ENCODE measurements at regions not wholly inside any gene's neighbourhood (a gene's known extent, or its start where the extent isn't known, plus 50 kb on each side); places are given as distances from the start of the nearest gene placed in this dataset.

DNA sequence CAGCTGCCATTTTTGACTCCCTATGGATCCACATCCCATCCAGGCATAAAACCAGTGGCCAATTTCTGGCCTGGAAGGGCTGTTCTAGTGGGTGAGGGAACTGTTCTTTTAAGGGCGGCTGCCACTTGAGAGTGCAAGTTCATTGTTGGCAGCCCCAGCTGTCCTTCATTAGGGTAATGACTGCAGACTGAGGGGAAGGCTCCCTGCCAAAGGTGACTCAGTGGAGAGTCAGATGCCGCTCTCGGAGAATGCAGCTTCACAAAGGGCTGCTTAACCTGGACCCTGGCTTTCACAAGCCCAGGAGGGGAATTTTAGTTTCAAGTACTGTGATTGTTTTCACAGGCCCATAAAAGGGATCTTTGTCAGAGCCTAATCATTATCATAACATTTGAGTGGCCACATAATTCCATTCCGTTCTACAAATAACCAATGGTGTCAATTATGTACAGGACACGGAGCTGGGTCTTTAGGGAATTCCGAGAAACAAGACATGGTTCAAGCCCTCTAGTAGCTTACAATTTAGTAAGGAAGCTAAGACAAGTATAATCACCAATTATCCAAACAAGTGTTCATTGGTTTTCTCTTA, 235.7 kb downstream of the CDCA7 start:
- Histone ChIP-seq H3K4me3 (ENCODE audit: low read depth, low read length) (no peak overlapping the region), H3K27me3 (peaks cover 3% of the 10 kb centered on the region; the same call in 1 of the 2 replicates), H3K36me3 (no peaks in the 10 kb centered on the region), H3K9me3 (no peaks in the 10 kb centered on the region), H3K4me1 (no peaks in the 10 kb centered on the region)
- TF ChIP-seq, protein P1, sequence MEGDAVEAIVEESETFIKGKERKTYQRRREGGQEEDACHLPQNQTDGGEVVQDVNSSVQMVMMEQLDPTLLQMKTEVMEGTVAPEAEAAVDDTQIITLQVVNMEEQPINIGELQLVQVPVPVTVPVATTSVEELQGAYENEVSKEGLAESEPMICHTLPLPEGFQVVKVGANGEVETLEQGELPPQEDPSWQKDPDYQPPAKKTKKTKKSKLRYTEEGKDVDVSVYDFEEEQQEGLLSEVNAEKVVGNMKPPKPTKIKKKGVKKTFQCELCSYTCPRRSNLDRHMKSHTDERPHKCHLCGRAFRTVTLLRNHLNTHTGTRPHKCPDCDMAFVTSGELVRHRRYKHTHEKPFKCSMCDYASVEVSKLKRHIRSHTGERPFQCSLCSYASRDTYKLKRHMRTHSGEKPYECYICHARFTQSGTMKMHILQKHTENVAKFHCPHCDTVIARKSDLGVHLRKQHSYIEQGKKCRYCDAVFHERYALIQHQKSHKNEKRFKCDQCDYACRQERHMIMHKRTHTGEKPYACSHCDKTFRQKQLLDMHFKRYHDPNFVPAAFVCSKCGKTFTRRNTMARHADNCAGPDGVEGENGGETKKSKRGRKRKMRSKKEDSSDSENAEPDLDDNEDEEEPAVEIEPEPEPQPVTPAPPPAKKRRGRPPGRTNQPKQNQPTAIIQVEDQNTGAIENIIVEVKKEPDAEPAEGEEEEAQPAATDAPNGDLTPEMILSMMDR (IDR thresholded peaks at IDR 0.05; ENCODE audit: low read depth, low read length): no peak
- DNase-seq: peak; percentile 8

DNA sequence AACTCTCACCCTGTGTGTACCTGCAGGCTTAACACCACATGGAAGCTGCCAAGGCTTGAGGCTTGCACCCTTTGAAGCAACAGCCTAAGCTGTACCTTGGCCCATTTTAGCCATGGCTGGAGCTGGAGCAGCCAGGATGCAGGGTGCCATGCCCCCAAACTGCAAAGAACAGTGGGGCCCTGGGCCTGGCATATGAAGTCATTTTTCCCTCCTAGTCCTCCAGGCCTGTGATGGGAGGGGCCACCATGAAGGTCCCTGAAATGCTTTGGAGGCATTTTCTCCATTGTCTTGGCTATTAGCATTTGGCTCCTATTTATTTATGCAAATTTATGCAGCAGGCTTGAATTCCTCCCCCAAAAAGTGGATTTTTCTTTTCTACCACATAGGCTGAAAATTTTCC, 238.4 kb downstream of the CDCA7 start:
- H3K9me3 ChIP-seq: no peaks in the 10 kb centered on the region
- H3K36me3 ChIP-seq: no peaks in the 10 kb centered on the region
- TF ChIP-seq, protein P1 (IDR thresholded peaks at IDR 0.05; ENCODE audit: low read depth, low read length): no peak
- peaks cover 3% of the 10 kb centered on the region; the same call in 1 of the 2 replicates for H3K27me3 ChIP-seq
- DNase-seq: no peak
- H3K4me3 ChIP-seq (ENCODE audit: low read depth, low read length): no peak overlapping the region
- H3K4me1 ChIP-seq: no peaks in the 10 kb centered on the region

DNA sequence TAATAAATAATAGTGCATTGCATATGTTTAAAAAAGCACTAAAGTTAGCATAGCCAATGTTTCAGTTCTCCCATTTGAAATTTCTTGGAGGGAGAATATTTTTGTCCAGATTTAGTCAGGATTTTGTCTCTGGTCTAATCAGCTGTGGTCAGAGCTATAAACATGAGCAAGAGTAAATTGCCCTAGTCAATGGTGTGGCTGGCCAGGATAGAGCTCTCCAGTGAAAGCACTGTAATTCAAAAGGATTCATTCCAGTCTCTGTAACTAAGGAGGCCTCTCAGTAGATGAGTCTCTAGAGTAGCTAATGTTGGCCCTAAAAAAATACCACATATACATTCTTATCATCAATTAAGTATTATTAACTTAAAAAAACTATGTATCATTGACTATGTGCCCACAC, 241.6 kb downstream of the CDCA7 start:
- Histone ChIP-seq H3K36me3 (no peaks in the 10 kb centered on the region), H3K4me3 (ENCODE audit: low read depth, low read length) (no peak overlapping the region), H3K27me3 (no peaks in the 10 kb centered on the region), H3K9me3 (no peaks in the 10 kb centered on the region), H3K4me1 (no peaks in the 10 kb centered on the region)
- DNase-seq: no peak
- TF ChIP-seq, protein P1 (IDR thresholded peaks at IDR 0.05; ENCODE audit: low read depth, low read length): no peak

DNA sequence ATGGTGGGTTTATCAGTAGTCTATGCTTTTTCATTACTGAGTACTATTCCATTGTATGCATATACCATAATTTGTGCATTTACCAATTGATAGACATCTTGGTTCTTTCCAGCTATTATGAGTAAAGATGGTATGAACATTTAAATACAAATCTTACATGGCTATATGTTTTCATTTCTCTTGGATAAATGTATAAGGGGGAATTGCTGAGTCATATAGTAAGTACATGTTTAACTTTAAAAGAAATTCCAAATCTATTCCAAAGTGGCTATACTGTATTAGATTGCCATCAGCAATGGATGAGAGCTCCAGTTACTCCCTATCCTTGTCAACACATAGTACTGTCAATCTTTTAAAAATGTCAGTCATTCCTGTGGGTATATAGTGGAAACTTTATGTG, 243.9 kb downstream of the CDCA7 start:
- DNase-seq: no peak
- no peaks in the 10 kb centered on the region for H3K4me1 ChIP-seq
- H3K9me3 ChIP-seq: no peaks in the 10 kb centered on the region
- no peak overlapping the region for H3K4me3 ChIP-seq (ENCODE audit: low read depth, low read length)
- no peaks in the 10 kb centered on the region for H3K36me3 ChIP-seq
- TF ChIP-seq, protein P1 (IDR thresholded peaks at IDR 0.05; ENCODE audit: low read depth, low read length): no peak
- H3K27me3 ChIP-seq: no peaks in the 10 kb centered on the region

DNA sequence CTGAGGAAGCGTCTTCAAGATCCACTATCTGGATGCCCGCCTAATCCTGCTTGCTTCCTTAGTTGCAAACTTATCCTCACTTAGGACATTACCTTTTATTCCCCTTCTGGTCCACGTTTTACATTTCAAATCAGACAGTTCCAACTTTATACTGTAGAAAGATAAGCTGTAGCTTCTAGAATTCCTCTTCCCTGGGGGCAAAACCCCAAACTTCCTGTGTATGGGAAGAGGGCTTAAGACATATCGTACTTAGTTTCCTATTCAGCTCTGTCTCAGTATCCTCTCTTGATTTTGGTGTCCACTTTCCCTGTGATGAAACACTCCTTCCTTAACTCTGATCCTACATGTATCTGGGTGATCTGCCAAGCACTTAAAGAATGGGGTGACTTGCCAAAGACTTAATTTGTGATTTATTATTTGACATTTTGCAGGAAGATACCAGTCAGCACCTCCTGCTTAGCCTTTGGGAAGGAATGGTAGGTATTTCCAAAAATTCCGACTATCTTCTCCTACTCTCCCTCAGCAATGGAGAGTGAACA, 245.2 kb downstream of the CDCA7 start:
- Histone ChIP-seq H3K27me3 (no peaks in the 10 kb centered on the region), H3K4me3 (ENCODE audit: low read depth, low read length) (no peak overlapping the region), H3K9me3 (no peaks in the 10 kb centered on the region), H3K36me3 (no peaks in the 10 kb centered on the region), H3K4me1 (no peaks in the 10 kb centered on the region)
- no peak for DNase-seq
- TF ChIP-seq, protein P1 (IDR thresholded peaks at IDR 0.05; ENCODE audit: low read depth, low read length): no peak

DNA sequence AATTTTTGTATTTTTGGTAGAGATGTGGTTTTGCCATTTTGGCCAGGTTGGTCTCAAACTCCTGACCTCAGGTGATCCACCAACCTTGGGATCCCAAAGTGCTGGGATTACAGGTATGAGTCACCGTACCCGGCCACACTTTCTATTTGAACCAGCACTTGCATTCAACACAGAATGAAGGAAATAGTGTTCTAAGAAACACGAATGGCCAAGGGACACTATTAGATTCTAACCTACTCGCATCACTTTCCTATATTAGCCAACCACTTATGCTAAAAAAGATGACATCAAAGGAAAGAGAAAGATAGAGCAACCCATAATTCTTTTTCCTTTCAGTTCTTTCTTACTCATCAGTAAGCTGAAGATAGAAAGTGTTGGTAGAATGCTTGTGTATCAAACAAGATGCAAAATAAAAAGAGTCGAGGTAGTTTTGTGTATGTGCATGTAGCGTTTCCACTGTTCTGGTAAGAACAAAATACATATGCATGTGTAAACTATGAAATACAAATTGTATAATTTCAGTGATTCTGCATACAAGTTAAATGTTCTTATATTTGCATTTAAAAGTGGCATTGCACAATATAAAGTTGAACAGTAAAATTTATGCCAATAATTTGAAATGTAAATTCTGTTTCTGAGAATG, 247.6 kb downstream of the CDCA7 start:
- Histone ChIP-seq H3K36me3 (no peaks in the 10 kb centered on the region), H3K27me3 (no peaks in the 10 kb centered on the region)

More for the DNA sequence above, 247.6 kb downstream of the CDCA7 start:
- no peaks in the 10 kb centered on the region for H3K9me3 ChIP-seq
- no peak for DNase-seq
- TF ChIP-seq, protein P1 (IDR thresholded peaks at IDR 0.05; ENCODE audit: low read depth, low read length): no peak
- H3K4me1 ChIP-seq: no peaks in the 10 kb centered on the region
- H3K4me3 ChIP-seq (ENCODE audit: low read depth, low read length): no peak overlapping the region
